Esophagus muscularis mucosa (tissue), 4 donors: ENCODE measurements at regions not wholly inside any gene's neighbourhood (a gene's known extent, or its start where the extent isn't known, plus 50 kb on each side); places are given as distances from the start of the nearest gene placed in this dataset.

Source experiments
- DNase-seq: peaks from one replicate; pipeline ENCODE4 v3.0.0-alpha.2; 2017; ENCODE audit errors: extremely low spot score
- H3K27ac ChIP-seq, 4 donors: fragments of 200-600 bp; sonication (generic); replicated peaks in 1 of 4; 1 replicate in 3 of 4; 2 replicates in 1 of 4; pipeline ENCODE4 v1.5.1; 2016 to 2019; ENCODE audit warnings: mild to moderate bottlenecking in 1 of 4
- H3K27me3 ChIP-seq, 4 donors: fragments of 200-600 bp; sonication (generic); one replicate each; pipeline versions ENCODE4 v1.5.1 to v1.6.0; 2016 to 2019
- H3K36me3 ChIP-seq, 4 donors: fragments of 200-600 bp; sonication (generic); one replicate each; pipeline ENCODE4 v1.5.1; 2016 to 2019
- H3K4me1 ChIP-seq, 4 donors: fragments of 200-600 bp; sonication (generic); one replicate each; pipeline ENCODE4 v1.5.1; 2016 to 2019
- H3K4me3 ChIP-seq, 4 donors: fragments of 200-600 bp; sonication (generic); 1 replicate in 2 of 4; 2 replicates in 2 of 4; pipeline ENCODE4 v1.5.1; 2016 to 2019; ENCODE audit warnings: mild to moderate bottlenecking in 4 of 4, moderate library complexity in 1 of 4
- H3K9me3 ChIP-seq, 4 donors: fragments of 200-600 bp; sonication (generic); 1 replicate in 3 of 4; 2 replicates in 1 of 4; pipeline ENCODE4 v1.5.1; 2016 to 2019
- CTCF ChIP-seq, 3 experiments: fragments of 200-600 bp in 2 of 3; fragments of 450-650 bp in 1 of 3; sonication (generic) in 2 of 3; IDR thresholded peaks; one replicate each; pipeline ENCODE4 v1.5.1; 2017 to 2019; ENCODE audit warnings: antibody characterized with exemption in 3 of 3, mild to moderate bottlenecking in 2 of 3, moderate library complexity in 1 of 3
- EP300 ChIP-seq: sonication (generic); formaldehyde crosslinking; IDR thresholded peaks from one replicate; pipeline ENCODE4 v1.6.1; 2017; ENCODE audit warnings: antibody characterized with exemption
- POLR2A ChIP-seq: fragments of 450-650 bp; IDR thresholded peaks from one replicate; pipeline ENCODE4 v1.6.1; 2017; ENCODE audit warnings: antibody characterized with exemption, moderate library complexity, mild to moderate bottlenecking, low read depth
- POLR2AphosphoS5 ChIP-seq, 2 donors: sonication (generic); formaldehyde crosslinking; IDR thresholded peaks; one replicate each; pipeline ENCODE4 v1.6.1; 2017; ENCODE audit warnings: antibody characterized with exemption in 2 of 2
- whole genome bisulfite sequencing: methylation state at CpG from one replicate; pipeline ENCODE4 v1.1.5; 2018; 5-methylcytosine and 5-hydroxymethylcytosine counted together
- intact Hi-C: fragments of 100-400 bp; cut with DNase I; formaldehyde crosslinking; loops from one replicate; pipeline ENCODE4 v1.15.1; 2023

- Histone ChIP-seq H3K4me3 (no peak overlapping the region), H3K27me3 (no peaks in the 10 kb centered on the region), H3K9me3 (no peaks in the 10 kb centered on the region), H3K27ac (no peak overlapping the region), H3K4me1 (no peaks in the 10 kb centered on the region), H3K36me3 (no peaks in the 10 kb centered on the region)
- no peak for DNase-seq
- intact Hi-C loops, result no loop called here
- TF ChIP-seq POLR2AphosphoS5 (IDR thresholded peaks at IDR 0.05) (no peak), POLR2A (no peak), EP300 (no peak), CTCF (IDR thresholded peaks at IDR 0.05) (no peak)
- WGBS, result 75% methylated on average over 2 of the region's 2 CpGs
Observed at GRCh38 chr18:61133783-61134182, 199.4 kb upstream of the CDH20 start.

GRCh38 chr18:61136711-61137251, 196.4 kb upstream of the CDH20 start:
- WGBS, result 68% methylated on average over 2 of the region's 2 CpGs

GRCh38 chr18:61141691-61142090, 191.5 kb upstream of the CDH20 start:
- no peak for DNase-seq
- Histone ChIP-seq H3K9me3 (no peaks in the 10 kb centered on the region), H3K4me3 (no peak overlapping the region), H3K27ac (no peak overlapping the region), H3K36me3 (no peaks in the 10 kb centered on the region), H3K4me1 (no peaks in the 10 kb centered on the region), H3K27me3 (no peaks in the 10 kb centered on the region)
- 77% methylated on average over 1 of the region's 1 CpG for WGBS
- intact Hi-C loops, result no loop called here
- TF ChIP-seq CTCF (IDR thresholded peaks at IDR 0.05) (no peak), EP300 (no peak), POLR2AphosphoS5 (IDR thresholded peaks at IDR 0.05) (no peak), POLR2A (no peak)

More at GRCh38 chr18:61136711-61137251, 196.4 kb upstream of the CDH20 start:
- Histone ChIP-seq H3K4me3 (no peak overlapping the region), H3K9me3 (no peaks in the 10 kb centered on the region), H3K27ac (no peak overlapping the region), H3K27me3 (no peaks in the 10 kb centered on the region), H3K4me1 (no peaks in the 10 kb centered on the region), H3K36me3 (no peaks in the 10 kb centered on the region)
- intact Hi-C loops, result no loop called here
- no peak for DNase-seq
- TF ChIP-seq CTCF (IDR thresholded peaks at IDR 0.05), result no peak
- no peak for TF ChIP-seq POLR2A
- no peak for TF ChIP-seq POLR2AphosphoS5 (IDR thresholded peaks at IDR 0.05)
- TF ChIP-seq EP300, result no peak

GRCh38 chr18:61148322-61148721, 184.9 kb upstream of the CDH20 start:
- Histone ChIP-seq H3K4me1 (no peaks in the 10 kb centered on the region), H3K36me3 (no peaks in the 10 kb centered on the region), H3K4me3 (no peak overlapping the region), H3K27ac (no peak overlapping the region), H3K27me3 (no peaks in the 10 kb centered on the region), H3K9me3 (peaks cover 0 to 15% (median 0%) of the 10 kb centered on the region in 4 donors)
- intact Hi-C loops, result no loop called here
- no peak for DNase-seq
- TF ChIP-seq POLR2AphosphoS5 (IDR thresholded peaks at IDR 0.05) (no peak), CTCF (IDR thresholded peaks at IDR 0.05) (no peak), EP300 (no peak), POLR2A (no peak)

GRCh38 chr18:61149786-61150185, 183.4 kb upstream of the CDH20 start:
- Histone ChIP-seq H3K36me3 (no peaks in the 10 kb centered on the region), H3K4me1 (no peaks in the 10 kb centered on the region), H3K9me3 (peaks cover 0 to 15% (median 0%) of the 10 kb centered on the region in 4 donors), H3K4me3 (no peak overlapping the region), H3K27me3 (no peaks in the 10 kb centered on the region), H3K27ac (no peak overlapping the region)
- TF ChIP-seq CTCF (IDR thresholded peaks at IDR 0.05), result no peak
- no peak for TF ChIP-seq EP300
- TF ChIP-seq POLR2AphosphoS5 (IDR thresholded peaks at IDR 0.05), result no peak
- no peak for TF ChIP-seq POLR2A
- intact Hi-C loops, result no loop called here
- 90% methylated on average over 5 of the region's 5 CpGs for WGBS
- DNase-seq, result no peak
